HEK293 (cell line): ENCODE measurements at regions not wholly inside any gene's neighbourhood (a gene's known extent, or its start where the extent isn't known, plus 50 kb on each side); places are given as distances from the start of the nearest gene placed in this dataset.
A peak's percentile ranks its signal among the peaks of the same experiment; 100 is the strongest.

ENCODE experiments used
- KLF7 ChIP-seq: fragments of 450-650 bp; formaldehyde crosslinking; IDR thresholded peaks from 2 replicates; pipeline ENCODE4 v1.5.1; 2016; ENCODE audit warnings: missing biosample characterization, missing genetic modification characterization, borderline replicate concordance
- MEIS1 ChIP-seq: sonication (generic); formaldehyde crosslinking; IDR thresholded peaks from 2 replicates; pipeline ENCODE4 v1.8.1; 2022; ENCODE audit warnings: missing genetic modification reagents, mild to moderate bottlenecking, borderline replicate concordance
- SETDB1 ChIP-seq: IDR thresholded peaks from one replicate; pipeline ENCODE4 v1.6.1; 2017; ENCODE audit warnings: mild to moderate bottlenecking, low read length, moderate library complexity, mixed read lengths; ENCODE audit not compliant: insufficient read length
- SP2 ChIP-seq: fragments of 450-650 bp; formaldehyde crosslinking; IDR thresholded peaks from 2 replicates; pipeline ENCODE4 v1.5.1; 2016; ENCODE audit warnings: missing biosample characterization, missing genetic modification characterization
- ZFP69B ChIP-seq: fragments of 450-650 bp; formaldehyde crosslinking; IDR thresholded peaks from 2 replicates; pipeline ENCODE4 v1.5.1; 2016; ENCODE audit warnings: missing biosample characterization, missing genetic modification characterization
- ZNF184 ChIP-seq: fragments of 450-650 bp; IDR thresholded peaks from 2 replicates; pipeline ENCODE4 v1.5.1; 2018; ENCODE audit warnings: missing biosample characterization, mild to moderate bottlenecking, missing genetic modification characterization
- ZNF202 ChIP-seq: fragments of 450-650 bp; formaldehyde crosslinking; IDR thresholded peaks from 2 replicates; pipeline ENCODE4 v1.5.1; 2016; ENCODE audit warnings: missing biosample characterization, missing genetic modification characterization, borderline replicate concordance
- ZNF214 ChIP-seq: fragments of 450-650 bp; formaldehyde crosslinking; IDR thresholded peaks from 2 replicates; pipeline ENCODE4 v1.5.1; 2017; ENCODE audit warnings: missing biosample characterization, mild to moderate bottlenecking, missing genetic modification characterization, borderline replicate concordance
- ZNF23 ChIP-seq: fragments of 450-650 bp; formaldehyde crosslinking; IDR thresholded peaks from 2 replicates; pipeline ENCODE4 v1.5.1; 2016; ENCODE audit warnings: missing biosample characterization, missing genetic modification characterization, borderline replicate concordance
- ZNF24 ChIP-seq: fragments of 450-650 bp; formaldehyde crosslinking; IDR thresholded peaks from 2 replicates; pipeline ENCODE4 v1.5.1; 2016; ENCODE audit warnings: missing biosample characterization, missing genetic modification characterization
- ZNF274 ChIP-seq, 2 experiments: fragments of 200-500 bp in 1 of 2; fragments of 450-650 bp in 1 of 2; sonication (Bioruptor generic) in 1 of 2; formaldehyde crosslinking in 1 of 2; IDR thresholded peaks; 2 replicates each; pipeline versions ENCODE4 v1.5.1 to v1.6.1; 2014 to 2016; ENCODE audit warnings: borderline replicate concordance in 1 of 2, inconsistent platforms in 1 of 2, low read length in 1 of 2, missing biosample characterization in 1 of 2, missing genetic modification characterization in 1 of 2
- ZNF311 ChIP-seq: fragments of 450-650 bp; formaldehyde crosslinking; IDR thresholded peaks from 2 replicates; pipeline ENCODE4 v1.5.1; 2017; ENCODE audit warnings: missing biosample characterization, missing genetic modification characterization, borderline replicate concordance
- ZNF366 ChIP-seq: fragments of 450-650 bp; formaldehyde crosslinking; conservative IDR thresholded peaks from 2 replicates; pipeline ENCODE4 v1.5.1; 2016; ENCODE audit warnings: missing biosample characterization, missing genetic modification characterization
- ZNF37A ChIP-seq: fragments of 450-650 bp; IDR thresholded peaks from 2 replicates; pipeline ENCODE4 v1.5.1; 2018; ENCODE audit warnings: missing biosample characterization, missing genetic modification characterization
- ZNF521 ChIP-seq: fragments of 450-650 bp; formaldehyde crosslinking; IDR thresholded peaks from 2 replicates; pipeline ENCODE4 v1.5.1; 2017; ENCODE audit warnings: missing biosample characterization, mild to moderate bottlenecking, missing genetic modification characterization
- ZNF670 ChIP-seq: fragments of 450-650 bp; formaldehyde crosslinking; IDR thresholded peaks from 2 replicates; pipeline ENCODE4 v1.5.1; 2016; ENCODE audit warnings: missing biosample characterization, missing genetic modification characterization, low read depth
- ZNF747 ChIP-seq: fragments of 450-650 bp; formaldehyde crosslinking; IDR thresholded peaks from 2 replicates; pipeline ENCODE4 v1.5.1; 2016; ENCODE audit warnings: missing biosample characterization, missing genetic modification characterization
- ZNF76 ChIP-seq: fragments of 450-650 bp; formaldehyde crosslinking; IDR thresholded peaks from 2 replicates; pipeline ENCODE4; 2016; ENCODE audit warnings: low read depth, missing biosample characterization, missing genetic modification characterization, borderline replicate concordance
- ZNF777 ChIP-seq: fragments of 450-650 bp; formaldehyde crosslinking; IDR thresholded peaks from 2 replicates; pipeline ENCODE4 v1.5.1; 2017; ENCODE audit warnings: missing biosample characterization, missing genetic modification characterization, borderline replicate concordance
- ZNF830 ChIP-seq: fragments of 450-650 bp; IDR thresholded peaks from 2 replicates; pipeline ENCODE4 v1.5.0; 2018; ENCODE audit warnings: missing biosample characterization, missing genetic modification characterization, low read depth, mild to moderate bottlenecking, moderate library complexity
- ZSCAN23 ChIP-seq: fragments of 450-650 bp; formaldehyde crosslinking; IDR thresholded peaks from 2 replicates; pipeline ENCODE4 v1.5.1; 2016; ENCODE audit warnings: missing biosample characterization, missing genetic modification characterization
- ZXDB ChIP-seq: fragments of 450-650 bp; formaldehyde crosslinking; IDR thresholded peaks from 2 replicates; pipeline ENCODE4 v1.5.1; 2016; ENCODE audit warnings: missing biosample characterization, missing genetic modification characterization
- TF ChIP-seq, protein P1 (sequence below): fragments of 450-650 bp; formaldehyde crosslinking; IDR thresholded peaks from 2 replicates; pipeline ENCODE4 v1.5.1; 2017; ENCODE audit warnings: missing biosample characterization, missing genetic modification characterization
- TF ChIP-seq, protein P2 (sequence below): fragments of 450-650 bp; formaldehyde crosslinking; IDR thresholded peaks from 2 replicates; pipeline ENCODE4 v1.5.1; 2017; ENCODE audit warnings: missing biosample characterization, missing genetic modification characterization
- TF ChIP-seq, protein P3 (sequence below): fragments of 450-650 bp; formaldehyde crosslinking; IDR thresholded peaks from 2 replicates; pipeline ENCODE4; 2016; ENCODE audit warnings: missing biosample characterization, missing genetic modification characterization
- TF ChIP-seq, protein P4 (sequence below): fragments of 450-650 bp; formaldehyde crosslinking; IDR thresholded peaks from 2 replicates; pipeline ENCODE4 v1.5.1; 2016; ENCODE audit warnings: missing biosample characterization, missing genetic modification characterization, borderline replicate concordance
- TF ChIP-seq, protein P5 (sequence below): fragments of 450-650 bp; formaldehyde crosslinking; IDR thresholded peaks from 2 replicates; pipeline ENCODE4 v1.5.1; 2016; ENCODE audit warnings: missing biosample characterization, missing genetic modification characterization
- TF ChIP-seq, protein P6 (sequence below): fragments of 450-650 bp; formaldehyde crosslinking; IDR thresholded peaks from 2 replicates; pipeline ENCODE4 v1.5.1; 2016; ENCODE audit warnings: missing biosample characterization, missing genetic modification characterization, low read depth

DNA sequence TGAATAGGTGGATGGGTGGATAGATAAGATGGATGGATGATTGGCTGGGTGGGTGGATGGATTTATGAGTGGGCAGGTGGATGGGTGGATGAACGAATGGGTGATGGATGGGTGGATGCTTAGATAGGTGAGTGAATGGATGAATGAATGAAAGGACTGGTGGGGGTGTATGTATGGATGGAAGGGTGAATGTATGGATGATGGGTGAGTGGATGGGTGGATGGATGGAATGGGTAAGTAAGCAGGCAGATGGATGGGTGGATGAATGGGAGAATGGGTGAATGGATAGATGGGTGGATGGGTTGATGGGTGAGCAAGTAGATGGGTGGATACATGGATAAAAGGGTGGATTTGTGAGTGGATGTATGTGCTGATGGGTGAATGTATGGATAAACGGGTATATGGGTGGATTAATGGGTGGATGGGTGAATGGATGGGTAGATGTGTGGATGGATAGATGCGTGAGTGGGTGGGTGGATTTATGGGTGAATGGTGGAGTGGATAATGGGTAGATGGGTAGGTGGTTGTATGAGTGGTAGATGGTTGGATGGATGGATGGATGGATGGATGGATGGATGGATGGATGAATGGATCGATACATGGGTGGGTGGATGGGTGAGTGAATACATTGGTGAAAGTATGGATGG lies 682.6 kb downstream of the HS3ST4 start (continued):
- TF ChIP-seq, protein P1, sequence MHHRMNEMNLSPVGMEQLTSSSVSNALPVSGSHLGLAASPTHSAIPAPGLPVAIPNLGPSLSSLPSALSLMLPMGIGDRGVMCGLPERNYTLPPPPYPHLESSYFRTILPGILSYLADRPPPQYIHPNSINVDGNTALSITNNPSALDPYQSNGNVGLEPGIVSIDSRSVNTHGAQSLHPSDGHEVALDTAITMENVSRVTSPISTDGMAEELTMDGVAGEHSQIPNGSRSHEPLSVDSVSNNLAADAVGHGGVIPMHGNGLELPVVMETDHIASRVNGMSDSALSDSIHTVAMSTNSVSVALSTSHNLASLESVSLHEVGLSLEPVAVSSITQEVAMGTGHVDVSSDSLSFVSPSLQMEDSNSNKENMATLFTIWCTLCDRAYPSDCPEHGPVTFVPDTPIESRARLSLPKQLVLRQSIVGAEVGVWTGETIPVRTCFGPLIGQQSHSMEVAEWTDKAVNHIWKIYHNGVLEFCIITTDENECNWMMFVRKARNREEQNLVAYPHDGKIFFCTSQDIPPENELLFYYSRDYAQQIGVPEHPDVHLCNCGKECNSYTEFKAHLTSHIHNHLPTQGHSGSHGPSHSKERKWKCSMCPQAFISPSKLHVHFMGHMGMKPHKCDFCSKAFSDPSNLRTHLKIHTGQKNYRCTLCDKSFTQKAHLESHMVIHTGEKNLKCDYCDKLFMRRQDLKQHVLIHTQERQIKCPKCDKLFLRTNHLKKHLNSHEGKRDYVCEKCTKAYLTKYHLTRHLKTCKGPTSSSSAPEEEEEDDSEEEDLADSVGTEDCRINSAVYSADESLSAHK (tag by site-specific recombination): no peak
- TF ChIP-seq, protein P2, sequence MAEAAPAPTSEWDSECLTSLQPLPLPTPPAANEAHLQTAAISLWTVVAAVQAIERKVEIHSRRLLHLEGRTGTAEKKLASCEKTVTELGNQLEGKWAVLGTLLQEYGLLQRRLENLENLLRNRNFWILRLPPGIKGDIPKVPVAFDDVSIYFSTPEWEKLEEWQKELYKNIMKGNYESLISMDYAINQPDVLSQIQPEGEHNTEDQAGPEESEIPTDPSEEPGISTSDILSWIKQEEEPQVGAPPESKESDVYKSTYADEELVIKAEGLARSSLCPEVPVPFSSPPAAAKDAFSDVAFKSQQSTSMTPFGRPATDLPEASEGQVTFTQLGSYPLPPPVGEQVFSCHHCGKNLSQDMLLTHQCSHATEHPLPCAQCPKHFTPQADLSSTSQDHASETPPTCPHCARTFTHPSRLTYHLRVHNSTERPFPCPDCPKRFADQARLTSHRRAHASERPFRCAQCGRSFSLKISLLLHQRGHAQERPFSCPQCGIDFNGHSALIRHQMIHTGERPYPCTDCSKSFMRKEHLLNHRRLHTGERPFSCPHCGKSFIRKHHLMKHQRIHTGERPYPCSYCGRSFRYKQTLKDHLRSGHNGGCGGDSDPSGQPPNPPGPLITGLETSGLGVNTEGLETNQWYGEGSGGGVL: no peak
- no peak for TF ChIP-seq KLF7 (tag by site-specific recombination)
- TF ChIP-seq ZNF184 (tag by site-specific recombination): no peak
- TF ChIP-seq ZNF24 (tag by site-specific recombination): no peak
- TF ChIP-seq, protein P3, sequence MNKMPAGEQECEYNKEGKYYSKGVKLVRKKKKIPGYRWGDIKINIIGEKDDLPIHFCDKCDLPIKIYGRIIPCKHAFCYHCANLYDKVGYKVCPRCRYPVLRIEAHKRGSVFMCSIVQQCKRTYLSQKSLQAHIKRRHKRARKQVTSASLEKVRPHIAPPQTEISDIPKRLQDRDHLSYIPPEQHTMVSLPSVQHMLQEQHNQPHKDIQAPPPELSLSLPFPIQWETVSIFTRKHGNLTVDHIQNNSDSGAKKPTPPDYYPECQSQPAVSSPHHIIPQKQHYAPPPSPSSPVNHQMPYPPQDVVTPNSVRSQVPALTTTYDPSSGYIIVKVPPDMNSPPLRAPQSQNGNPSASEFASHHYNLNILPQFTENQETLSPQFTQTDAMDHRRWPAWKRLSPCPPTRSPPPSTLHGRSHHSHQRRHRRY: no peak
- TF ChIP-seq, protein P4, sequence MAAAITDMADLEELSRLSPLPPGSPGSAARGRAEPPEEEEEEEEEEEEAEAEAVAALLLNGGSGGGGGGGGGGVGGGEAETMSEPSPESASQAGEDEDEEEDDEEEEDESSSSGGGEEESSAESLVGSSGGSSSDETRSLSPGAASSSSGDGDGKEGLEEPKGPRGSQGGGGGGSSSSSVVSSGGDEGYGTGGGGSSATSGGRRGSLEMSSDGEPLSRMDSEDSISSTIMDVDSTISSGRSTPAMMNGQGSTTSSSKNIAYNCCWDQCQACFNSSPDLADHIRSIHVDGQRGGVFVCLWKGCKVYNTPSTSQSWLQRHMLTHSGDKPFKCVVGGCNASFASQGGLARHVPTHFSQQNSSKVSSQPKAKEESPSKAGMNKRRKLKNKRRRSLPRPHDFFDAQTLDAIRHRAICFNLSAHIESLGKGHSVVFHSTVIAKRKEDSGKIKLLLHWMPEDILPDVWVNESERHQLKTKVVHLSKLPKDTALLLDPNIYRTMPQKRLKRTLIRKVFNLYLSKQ (tag by site-specific recombination): no peak
- no peak for TF ChIP-seq ZNF76 (tag by site-specific recombination)
- peak; percentile 59 for TF ChIP-seq ZNF366 (tag by site-specific recombination)
- TF ChIP-seq ZNF521 (tag by site-specific recombination): 0 out of 2 replicates have a peak, but pooled peaks have one; percentile 75
- TF ChIP-seq ZNF311: 0 out of 2 replicates have a peak, but pooled peaks have one; percentile 83
- TF ChIP-seq ZXDB (tag by site-specific recombination): no peak
- TF ChIP-seq ZNF214 (tag by site-specific recombination): no peak
- no peak for TF ChIP-seq ZNF37A (tag by site-specific recombination)
- TF ChIP-seq ZSCAN23 (tag by site-specific recombination): no peak
- TF ChIP-seq ZNF777 (tag by site-specific recombination): no peak
- no peak for TF ChIP-seq ZNF202
- TF ChIP-seq ZNF670 (tag by site-specific recombination): no peak
- TF ChIP-seq MEIS1 (CRISPR knock-in tag): no peak
- TF ChIP-seq ZNF274 (IDR thresholded peaks at IDR 0.05; ENCODE audit: low read length): no peak
- TF ChIP-seq ZNF274 (tag by site-specific recombination; IDR thresholded peaks at IDR 0.05; ENCODE audit: borderline replicate concordance): no peak
- TF ChIP-seq, protein P5, sequence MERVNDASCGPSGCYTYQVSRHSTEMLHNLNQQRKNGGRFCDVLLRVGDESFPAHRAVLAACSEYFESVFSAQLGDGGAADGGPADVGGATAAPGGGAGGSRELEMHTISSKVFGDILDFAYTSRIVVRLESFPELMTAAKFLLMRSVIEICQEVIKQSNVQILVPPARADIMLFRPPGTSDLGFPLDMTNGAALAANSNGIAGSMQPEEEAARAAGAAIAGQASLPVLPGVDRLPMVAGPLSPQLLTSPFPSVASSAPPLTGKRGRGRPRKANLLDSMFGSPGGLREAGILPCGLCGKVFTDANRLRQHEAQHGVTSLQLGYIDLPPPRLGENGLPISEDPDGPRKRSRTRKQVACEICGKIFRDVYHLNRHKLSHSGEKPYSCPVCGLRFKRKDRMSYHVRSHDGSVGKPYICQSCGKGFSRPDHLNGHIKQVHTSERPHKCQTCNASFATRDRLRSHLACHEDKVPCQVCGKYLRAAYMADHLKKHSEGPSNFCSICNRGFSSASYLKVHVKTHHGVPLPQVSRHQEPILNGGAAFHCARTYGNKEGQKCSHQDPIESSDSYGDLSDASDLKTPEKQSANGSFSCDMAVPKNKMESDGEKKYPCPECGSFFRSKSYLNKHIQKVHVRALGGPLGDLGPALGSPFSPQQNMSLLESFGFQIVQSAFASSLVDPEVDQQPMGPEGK: no peak
- no peak for TF ChIP-seq ZNF747 (tag by site-specific recombination)
- TF ChIP-seq, protein P6, sequence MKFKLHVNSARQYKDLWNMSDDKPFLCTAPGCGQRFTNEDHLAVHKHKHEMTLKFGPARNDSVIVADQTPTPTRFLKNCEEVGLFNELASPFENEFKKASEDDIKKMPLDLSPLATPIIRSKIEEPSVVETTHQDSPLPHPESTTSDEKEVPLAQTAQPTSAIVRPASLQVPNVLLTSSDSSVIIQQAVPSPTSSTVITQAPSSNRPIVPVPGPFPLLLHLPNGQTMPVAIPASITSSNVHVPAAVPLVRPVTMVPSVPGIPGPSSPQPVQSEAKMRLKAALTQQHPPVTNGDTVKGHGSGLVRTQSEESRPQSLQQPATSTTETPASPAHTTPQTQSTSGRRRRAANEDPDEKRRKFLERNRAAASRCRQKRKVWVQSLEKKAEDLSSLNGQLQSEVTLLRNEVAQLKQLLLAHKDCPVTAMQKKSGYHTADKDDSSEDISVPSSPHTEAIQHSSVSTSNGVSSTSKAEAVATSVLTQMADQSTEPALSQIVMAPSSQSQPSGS: no peak
- no peak for TF ChIP-seq SETDB1
- no peak for TF ChIP-seq ZFP69B (tag by site-specific recombination)
- no peak for TF ChIP-seq ZNF23 (tag by site-specific recombination)
- TF ChIP-seq SP2 (tag by site-specific recombination): no peak
- TF ChIP-seq ZNF830: no peak
